K562 (cell line): ENCODE measurements at regions not wholly inside any gene's neighbourhood (a gene's known extent, or its start where the extent isn't known, plus 50 kb on each side); places are given as distances from the start of the nearest gene placed in this dataset.

Source experiments
- ATAC-seq: fragments of 200-7000 bp; cut with Tn5 transposase; 3 replicates; pipeline ENCODE4 v1.9.1; 2020; ENCODE audit warnings: moderate library complexity
- BruUV-seq: library from RNA; stranded (reverse); fragments of 400-500 nt; replicated peaks from 2 replicates; lab custom pipeline; 2021; lab: Mats Ljungman, UMichigan
- CTCF ChIA-PET: fragments of 300-600 bp; formaldehyde crosslinking; extraction: SDS; loops from one replicate; lab custom pipeline; 2021; ENCODE audit warnings: low intra/inter-chr PET ratio; lab: Yijun Ruan, JAX
- POLR2A ChIA-PET: fragments of 300-600, 350-650 bp; sonication (Branson Sonifier 250); formaldehyde crosslinking; extraction: SDS; loops from one replicate; lab custom pipeline; 2021; ENCODE audit warnings: antibody characterized with exemption, inconsistent platforms; lab: Yijun Ruan, JAX
- DNase-seq, 4 experiments: peaks; one replicate each; pipeline versions ENCODE4 v3.0.0 to v3.0.0-alpha.2; 2011 to 2018; ENCODE audit warnings: low spot score in 3 of 4, mixed read lengths in 3 of 4; ENCODE audit errors: extremely low read depth in 1 of 4
- FAIRE-seq: peaks from 2 replicates; lab custom pipeline; 2011; peaks lifted over from hg19 to GRCh38; lab: Jason Lieb, UNC
- H2AFZ ChIP-seq: 2 replicates; pipeline ENCODE4 v1.6.0; 2011; ENCODE audit warnings: low read depth, low read length, control low read depth, inconsistent platforms
- H3K27ac ChIP-seq: fragments of 200-600 bp; 3 replicates; pipeline ENCODE4 v1.8.0; 2011; ENCODE audit warnings: low read depth, mild to moderate bottlenecking, control low read depth, inconsistent platforms, low read length, moderate library complexity, mixed read lengths; ENCODE audit errors: extremely low read depth
- H3K27me3 ChIP-seq, 2 experiments: fragments of 300-600 bp in 1 of 2; 2 replicates in 1 of 2; 3 replicates in 1 of 2; pipeline versions ENCODE4 v1.6.0 to v1.8.0; 2011; ENCODE audit warnings: inconsistent platforms in 2 of 2, low read length in 2 of 2, mild to moderate bottlenecking in 1 of 2, mixed read lengths in 1 of 2, moderate library complexity in 1 of 2; ENCODE audit not compliant: control insufficient read depth in 2 of 2, insufficient read depth in 2 of 2
- H3K36me3 ChIP-seq: fragments of 300-600 bp; 3 replicates; pipeline ENCODE4 v1.8.0; 2011; ENCODE audit warnings: mild to moderate bottlenecking, low read length, inconsistent platforms; ENCODE audit not compliant: control insufficient read depth, insufficient read depth
- H3K4me1 ChIP-seq, 2 experiments: fragments of 200-600 bp in 1 of 2; replicated peaks in 1 of 2; 2 replicates in 1 of 2; 3 replicates in 1 of 2; pipeline versions ENCODE4 v1.5.1 to v1.8.0; 2011; ENCODE audit warnings: inconsistent platforms in 2 of 2, low read length in 2 of 2, mild to moderate bottlenecking in 1 of 2, mixed read lengths in 1 of 2, moderate library complexity in 1 of 2; ENCODE audit not compliant: control insufficient read depth in 2 of 2, insufficient read depth in 2 of 2
- H3K4me2 ChIP-seq: 2 replicates; pipeline ENCODE4 v1.6.1; 2011; ENCODE audit warnings: low read length, control low read depth, inconsistent platforms, mixed read lengths; ENCODE audit not compliant: insufficient read depth
- H3K4me3 ChIP-seq: fragments of 200-600 bp; sonication (generic), shearing (Covaris generic); 2 replicates; pipeline ENCODE4 v1.5.1; 2016; ENCODE audit warnings: control low read depth, inconsistent platforms
- H3K79me2 ChIP-seq: fragments of 200-600 bp; 3 replicates; pipeline ENCODE4 v1.8.0; 2011; ENCODE audit warnings: low read length, inconsistent platforms; ENCODE audit not compliant: control insufficient read depth, insufficient read depth
- H3K9ac ChIP-seq, 2 experiments: 2 replicates each; pipeline versions ENCODE4 v1.6.0 to v1.6.1; 2011; ENCODE audit warnings: low read depth in 2 of 2, low read length in 2 of 2, control low read depth in 1 of 2, inconsistent platforms in 1 of 2, mild to moderate bottlenecking in 1 of 2, mixed read lengths in 1 of 2; ENCODE audit not compliant: insufficient read depth in 1 of 2
- H3K9me1 ChIP-seq: one replicate; pipeline ENCODE4 v1.6.0; 2011; ENCODE audit warnings: inconsistent platforms, mild to moderate bottlenecking, low read length, moderate library complexity; ENCODE audit not compliant: control insufficient read depth, insufficient read depth
- H3K9me3 ChIP-seq: replicated peaks from 2 replicates; pipeline ENCODE4 v1.5.1; 2011; ENCODE audit warnings: low read depth, low read length, inconsistent platforms; ENCODE audit not compliant: control insufficient read depth, insufficient read depth
- H4K20me1 ChIP-seq: replicated peaks from 2 replicates; pipeline ENCODE4 v1.6.1; 2011; ENCODE audit warnings: low read length, inconsistent platforms, mixed read lengths; ENCODE audit not compliant: control insufficient read depth, insufficient read depth
- SP1 ChIP-seq: sonication (generic); formaldehyde crosslinking; IDR thresholded peaks from 2 replicates; pipeline ENCODE4 v1.8.1; 2022; ENCODE audit warnings: mild to moderate bottlenecking, missing genetic modification reagents
- UBTF ChIP-seq, 2 experiments: IDR thresholded peaks; 2 replicates each; pipeline ENCODE4 v1.6.1; 2012; ENCODE audit warnings: improper control_type of control experiment in 2 of 2, low read depth in 2 of 2, low read length in 2 of 2, borderline replicate concordance in 1 of 2
- ZNF609 ChIP-seq: sonication (generic); formaldehyde crosslinking; IDR thresholded peaks from 2 replicates; pipeline ENCODE4 v1.8.1; 2023; ENCODE audit warnings: missing genetic modification reagents, mild to moderate bottlenecking, borderline replicate concordance
- ZNF79 ChIP-seq: fragments of 250-450 bp; sonication (Bioruptor Pico); IDR thresholded peaks from 2 replicates; pipeline ENCODE4 v1.4.0; 2020; ENCODE audit warnings: low read depth, mild to moderate bottlenecking, moderate library complexity
- WGBS: fragments of 100-300 bp; shearing (Covaris generic); methylation state at CpG from one replicate; pipeline ENCODE4 v1.1.6; 2016; ENCODE audit warnings: low coverage, mixed read lengths; ENCODE audit not compliant: insufficient coverage; ENCODE audit errors: missing lambda C conversion rate; 5-methylcytosine and 5-hydroxymethylcytosine counted together
- in situ Hi-C: fragments of 300-500 bp; cut with MboI; formaldehyde crosslinking; loops from 4 replicates; pipeline ENCODE4 v1.15.0; 2018; ENCODE audit warnings: inconsistent platforms, mixed read lengths
- intact Hi-C: fragments of 100-400 bp; cut with micrococcal nuclease; formaldehyde crosslinking; loops from 2 replicates; pipeline ENCODE4 v1.14.2; 2022

GRCh38 chr9:92185096-92185495 is 69.9 kb upstream of the SPTLC1 start:
- Histone ChIP-seq H3K9ac (no peak overlapping the region), H3K9me3 (peaks cover 5% of the 10 kb centered on the region), H3K4me3 (no peak overlapping the region), H3K4me1 (peaks cover 28 to 29% of the 10 kb centered on the region in 2 experiments), H3K27me3 (no peaks in the 10 kb centered on the region), H3K4me2 (no peak overlapping the region), H4K20me1 (no peaks in the 10 kb centered on the region), H3K36me3 (no peaks in the 10 kb centered on the region), H3K79me2 (no peaks in the 10 kb centered on the region), H2AFZ (peak overlapping the region; percentile 84; the same call in 1 of the 2 replicates), H3K9me1 (no peaks in the 10 kb centered on the region), H3K27ac (no peak overlapping the region)
- TF ChIP-seq ZNF79 (CRISPR knock-in tag) (no peak), ZNF609 (CRISPR knock-in tag) (no peak), SP1 (CRISPR knock-in tag) (no peak), UBTF (IDR thresholded peaks at IDR 0.05; ENCODE audit: borderline replicate concordance in 1 of 2, low read depth in 2 of 2, low read length in 2 of 2) (no peak)
- CTCF ChIA-PET, result no interaction called here
- FAIRE-seq (no peak), DNase-seq (no peak), ATAC-seq (no peak)
- in situ Hi-C loops (no loop called here), intact Hi-C loops (no loop called here)
- BruUV-seq, result no TSS peak
- POLR2A ChIA-PET, result no interaction called here
- 53% methylated on average over 5 of the region's 9 CpGs for WGBS
